HG02943 (cell line): ENCODE measurements at regions not wholly inside any gene's neighbourhood (a gene's known extent, or its start where the extent isn't known, plus 50 kb on each side); places are given as distances from the start of the nearest gene placed in this dataset.

ENCODE experiments used
- ATAC-seq: cut with Tn5 transposase; IDR thresholded peaks from one replicate; pipeline ENCODE4 v1.9.1; 2021; ENCODE audit warnings: mild to moderate bottlenecking, low read depth, moderate library complexity; ENCODE audit not compliant: unreplicated experiment

GRCh38 chr6:14754751-14755513, 490.9 kb upstream of the JARID2 start:
- no peak for ATAC-seq

GRCh38 chr6:14756340-14756739, 489.5 kb upstream of the JARID2 start:
- ATAC-seq: no peak

- ATAC-seq: no peak
These were observed 488.9 kb upstream of the JARID2 start for GRCh38 chr6:14757014-14757413.

GRCh38 chr6:14757418-14757817, 488.5 kb upstream of the JARID2 start:
- no peak for ATAC-seq

- ATAC-seq: no peak
These were observed 487.3 kb upstream of the JARID2 start for GRCh38 chr6:14758421-14759081.

- no peak for ATAC-seq
These were observed 485.7 kb upstream of the JARID2 start for GRCh38 chr6:14759976-14760672.

- ATAC-seq: no peak
These were observed 483.8 kb upstream of the JARID2 start for GRCh38 chr6:14762077-14762476.

GRCh38 chr6:14763139-14763538, 482.7 kb upstream of the JARID2 start:
- ATAC-seq: no peak

GRCh38 chr6:14763616-14764015, 482.3 kb upstream of the JARID2 start:
- no peak for ATAC-seq

- ATAC-seq: no peak
These were observed 480.8 kb upstream of the JARID2 start for GRCh38 chr6:14765106-14765505.

- no peak for ATAC-seq
These were observed 480.0 kb upstream of the JARID2 start for GRCh38 chr6:14765721-14766390.

GRCh38 chr6:14766391-14766994, 479.4 kb upstream of the JARID2 start:
- ATAC-seq: no peak

GRCh38 chr6:14767226-14767625, 478.6 kb upstream of the JARID2 start:
- ATAC-seq: no peak

GRCh38 chr6:14770040-14770439, 475.8 kb upstream of the JARID2 start:
- ATAC-seq: no peak

- no peak for ATAC-seq
These were observed 475.3 kb upstream of the JARID2 start for GRCh38 chr6:14770572-14770971.

- ATAC-seq: no peak
These were observed 474.9 kb upstream of the JARID2 start for GRCh38 chr6:14771016-14771415.

- ATAC-seq: no peak
These were observed 473.7 kb upstream of the JARID2 start for GRCh38 chr6:14772188-14772587.

GRCh38 chr6:14775528-14775927, 470.3 kb upstream of the JARID2 start:
- ATAC-seq: no peak

GRCh38 chr6:14776307-14776706, 469.6 kb upstream of the JARID2 start:
- ATAC-seq: no peak

GRCh38 chr6:14781772-14782525, 463.9 kb upstream of the JARID2 start:
- no peak for ATAC-seq
